ENCODE measurements at regions not wholly inside any gene's neighbourhood (a gene's known extent, or its start where the extent isn't known, plus 50 kb on each side); places are given as distances from the start of the nearest gene placed in this dataset.
"Not testable (repeated sequence)": the region's sequence is repeated elsewhere in the genome, so short reads cannot be mapped to it uniquely, and the experiment has no call there.

DNA sequence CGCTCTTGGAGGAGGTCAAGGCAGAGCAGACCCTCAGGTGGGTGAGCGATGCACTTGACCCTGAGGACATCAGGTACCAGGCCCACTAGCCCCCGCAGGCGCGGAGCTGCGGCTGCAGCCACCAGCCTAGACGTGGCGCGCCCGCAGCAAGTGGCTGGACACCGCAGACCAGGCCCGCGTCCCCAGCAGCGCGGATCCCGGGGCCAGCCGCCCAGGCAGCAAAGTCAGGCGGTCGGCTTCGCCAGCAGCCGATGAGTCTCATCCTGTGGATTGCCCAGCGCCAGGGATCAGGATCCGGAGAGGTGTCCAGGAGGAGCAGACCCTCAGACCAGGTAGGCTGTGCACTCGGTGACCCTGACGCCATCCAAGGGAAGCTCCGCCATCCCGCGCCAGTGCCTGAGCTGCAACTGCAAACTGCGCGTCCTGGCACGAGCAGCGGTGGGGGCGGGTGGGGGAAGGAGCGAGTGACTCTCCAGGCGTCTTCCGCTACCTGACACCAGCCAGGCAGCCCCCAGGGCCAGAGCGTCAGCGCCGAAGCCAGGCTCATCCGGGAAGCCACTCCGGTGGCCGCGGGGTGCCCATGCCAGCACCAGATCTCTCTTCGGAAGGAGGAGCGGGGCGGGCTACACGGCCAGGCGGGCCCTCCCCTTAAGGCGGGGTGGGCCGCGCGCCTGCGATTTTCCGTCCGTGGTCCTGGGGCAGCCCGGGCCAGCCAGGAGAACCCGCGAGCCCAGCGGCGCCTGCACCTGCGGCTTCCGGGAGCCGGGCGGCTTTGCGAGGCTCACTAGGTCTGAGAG, 92.6 kb upstream of the THOC3 start:
- not testable (repeated sequence) for DNase-seq (ENCODE audit: low read depth)

DNA sequence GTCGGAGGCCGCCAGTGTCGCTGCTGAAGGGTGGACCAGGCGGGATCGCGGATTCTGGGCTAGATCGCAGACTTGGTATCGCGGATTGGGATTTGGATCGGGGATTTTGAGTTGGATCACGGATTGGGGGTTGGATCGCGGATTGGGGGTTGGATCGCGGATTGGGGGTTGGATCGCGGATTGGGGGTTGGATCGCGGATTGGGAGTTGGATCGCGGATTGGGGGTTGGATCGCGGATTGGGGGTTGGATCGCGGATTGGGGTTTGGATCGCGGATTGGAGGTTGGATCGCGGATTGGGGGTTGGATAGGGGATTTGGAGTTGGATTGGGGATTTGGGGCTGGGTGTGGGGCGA, 93.1 kb upstream of the THOC3 start:
- not testable (repeated sequence) for DNase-seq (ENCODE audit: low read depth)

DNA sequence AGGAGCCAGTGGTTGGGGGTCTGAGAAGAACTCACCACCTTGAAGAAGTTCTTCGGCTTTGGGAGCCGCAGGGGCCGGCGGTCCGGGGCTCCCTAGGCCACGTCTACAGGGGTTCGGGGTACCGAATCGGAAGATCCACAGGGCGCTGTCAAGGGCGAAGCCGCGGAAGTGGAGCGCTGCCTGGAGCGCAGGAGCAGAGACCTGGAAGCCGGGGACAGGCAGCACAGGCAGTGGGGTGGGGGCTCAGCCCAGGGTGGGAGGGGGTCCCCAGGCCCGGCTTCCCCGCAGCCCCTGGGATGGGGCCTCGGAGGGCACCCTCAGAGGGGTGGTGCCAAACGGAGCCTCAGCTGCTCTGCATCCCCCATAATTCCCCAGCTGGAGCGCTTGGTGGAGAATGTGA, 93.5 kb upstream of the THOC3 start:
- DNase-seq (ENCODE audit: low read depth), result not testable (repeated sequence)

DNA sequence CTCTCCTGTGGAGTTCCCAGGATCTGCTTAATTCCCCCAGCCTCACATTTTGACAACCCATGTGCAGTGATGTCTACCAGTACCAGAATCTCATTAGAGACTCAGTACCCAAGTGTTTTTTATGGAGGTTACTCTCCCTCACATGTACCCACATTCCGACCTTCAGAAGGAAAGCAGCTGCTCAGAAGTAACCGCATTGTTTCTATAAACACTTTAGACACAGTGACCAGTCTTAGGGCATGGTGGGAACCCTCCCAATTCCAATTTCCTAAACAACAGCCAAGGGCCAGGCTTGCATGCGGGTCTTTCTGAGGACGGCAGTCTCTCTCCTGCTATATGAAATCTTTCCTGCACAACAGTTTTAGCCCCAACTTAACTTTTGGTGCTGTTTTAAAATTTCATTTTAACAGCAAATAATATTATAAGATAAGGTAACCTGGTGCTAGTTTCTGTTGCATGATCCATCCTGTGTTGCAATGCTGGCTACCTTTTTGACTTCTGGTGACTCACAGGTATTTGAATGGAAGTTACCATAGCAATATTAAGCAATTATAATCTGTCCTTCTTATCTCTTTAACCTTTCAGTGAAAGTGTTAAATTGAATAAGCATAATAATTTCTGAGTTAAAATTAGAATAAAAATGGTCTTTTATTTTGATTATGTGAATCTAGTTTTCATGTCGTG, 98.3 kb upstream of the THOC3 start:
- not testable (repeated sequence) for DNase-seq (ENCODE audit: low read depth)

DNA sequence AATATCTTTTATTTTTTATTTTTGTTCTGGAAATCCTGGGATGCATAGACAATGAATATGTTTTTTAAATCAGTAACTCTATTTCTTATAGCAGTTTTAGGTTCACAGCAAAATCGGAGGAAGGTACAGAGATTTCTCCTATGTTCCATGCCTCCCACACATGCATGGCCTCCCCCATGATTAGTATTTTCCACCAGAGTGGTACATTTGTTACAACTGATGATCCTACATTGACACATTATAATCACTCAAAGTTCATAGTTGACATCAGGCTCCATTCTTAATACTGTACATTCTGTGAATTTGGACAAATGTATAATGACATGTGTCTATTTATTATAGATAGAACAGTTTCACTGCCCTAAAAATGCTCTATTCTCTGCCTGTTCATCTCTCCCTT, 99.0 kb upstream of the THOC3 start:
- not testable (repeated sequence) for DNase-seq (ENCODE audit: low read depth)

DNA sequence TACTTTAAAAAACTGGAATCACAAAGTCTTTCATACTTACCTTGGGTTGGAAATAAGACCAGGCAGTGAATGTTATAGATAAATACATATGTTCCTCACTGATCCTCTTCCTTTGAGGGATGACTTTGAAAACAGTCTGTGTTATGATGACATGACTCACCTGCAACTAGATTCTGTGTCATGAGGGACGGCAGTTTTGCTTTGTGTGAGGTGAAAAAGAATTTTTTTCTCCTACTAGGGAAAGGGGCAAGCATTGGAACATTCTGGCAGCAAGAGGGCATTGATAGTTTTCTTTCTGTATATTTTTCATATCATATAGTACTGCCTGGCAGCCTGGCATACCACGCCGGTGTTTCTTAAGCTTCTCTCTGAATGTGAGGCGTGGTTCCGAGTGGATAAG, 99.8 kb upstream of the THOC3 start:
- not testable (repeated sequence) for DNase-seq (ENCODE audit: low read depth)

DNA sequence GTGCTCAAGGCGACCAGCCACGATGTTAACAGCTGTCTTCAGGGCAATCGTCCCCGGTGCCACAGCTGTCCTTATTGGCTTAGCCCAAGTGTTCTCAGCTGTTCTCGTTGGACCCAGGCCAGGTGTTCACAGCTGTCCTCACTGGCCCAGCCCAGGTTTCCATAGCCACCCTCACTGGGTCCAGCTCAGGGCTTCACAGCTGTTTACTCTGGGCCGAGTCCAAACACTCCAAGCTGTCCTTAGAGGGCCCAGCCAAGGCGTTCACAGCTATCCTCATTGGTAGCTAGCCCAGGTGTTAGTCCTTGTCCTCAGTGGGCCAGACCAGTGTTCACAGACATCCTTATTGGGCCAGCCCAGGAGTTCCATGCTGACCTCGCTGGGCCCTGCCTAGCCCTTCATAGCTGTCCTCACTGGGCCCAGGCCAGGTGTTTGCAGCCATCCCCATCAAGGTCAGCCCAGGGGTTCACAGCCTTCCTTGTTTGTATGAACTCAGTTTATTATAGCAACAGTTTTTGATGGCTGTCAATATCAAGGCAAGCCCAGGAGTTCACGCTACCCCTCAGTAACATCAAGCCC, 106.0 kb upstream of the THOC3 start:
- not testable (repeated sequence) for DNase-seq (ENCODE audit: low read depth)

DNA sequence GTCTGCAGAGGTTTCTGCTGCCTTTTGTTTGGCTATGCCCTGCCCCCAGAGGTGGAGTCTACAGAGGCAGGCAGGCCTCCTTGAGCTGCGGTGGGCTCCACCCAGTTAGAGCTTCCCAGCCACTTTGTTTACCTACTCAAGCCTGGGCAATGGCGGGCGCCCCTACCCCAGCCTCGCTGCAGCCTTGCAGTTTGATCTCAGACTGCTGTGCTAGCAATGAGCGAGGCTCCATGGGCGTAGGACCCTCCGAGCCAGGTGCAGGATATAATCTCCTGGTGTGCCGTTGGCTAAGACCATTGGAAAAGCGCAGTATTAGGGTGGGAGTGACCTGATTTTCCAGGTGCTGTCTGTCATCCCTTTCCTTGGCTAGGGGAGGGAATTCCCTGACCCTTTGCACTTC, 115.6 kb upstream of the THOC3 start:
- DNase-seq (ENCODE audit: low read depth), result not testable (repeated sequence)

DNA sequence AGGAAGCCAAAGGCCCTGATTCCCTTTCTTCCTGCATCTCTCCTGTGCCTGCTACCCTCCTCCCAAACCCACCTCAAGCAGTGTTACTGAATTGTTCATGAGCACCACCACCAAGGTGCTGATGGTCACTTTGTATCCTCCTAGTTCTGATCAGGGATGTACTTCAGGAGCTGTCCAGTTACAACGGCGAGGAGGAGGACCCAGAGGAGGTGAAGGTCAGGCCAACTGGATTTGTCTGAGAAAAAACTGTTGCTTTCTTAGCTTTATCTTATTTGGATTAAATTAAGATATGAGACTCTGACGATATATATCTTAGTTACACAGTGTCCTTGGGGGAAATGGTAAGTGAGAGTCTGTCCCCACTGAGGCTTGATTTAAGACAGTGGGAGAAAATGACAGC, 135.0 kb upstream of the THOC3 start:
- DNase-seq (ENCODE audit: low read depth), result not testable (repeated sequence)

DNA sequence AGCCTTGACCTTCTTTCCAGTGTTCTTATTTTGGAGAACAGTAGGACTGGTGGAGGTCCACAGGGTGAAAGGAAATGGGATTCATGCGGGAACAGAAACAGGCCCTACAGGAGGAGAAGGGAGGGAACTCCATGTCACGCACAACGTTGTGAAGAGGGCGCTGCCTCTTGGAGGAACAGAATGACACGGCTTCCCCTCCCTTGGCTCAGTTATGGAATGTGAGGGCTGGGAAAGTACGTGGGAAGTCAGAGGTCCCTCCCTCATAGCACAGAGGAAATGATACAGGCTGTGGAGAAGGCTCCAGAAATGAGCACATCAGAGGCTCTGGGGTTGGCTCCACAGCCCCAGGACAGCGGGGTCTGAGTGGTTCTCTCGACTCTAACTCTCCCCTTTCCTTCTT, 125.3 kb upstream of the SIMC1 start:
- DNase-seq (ENCODE audit: low read depth), result not testable (repeated sequence)

DNA sequence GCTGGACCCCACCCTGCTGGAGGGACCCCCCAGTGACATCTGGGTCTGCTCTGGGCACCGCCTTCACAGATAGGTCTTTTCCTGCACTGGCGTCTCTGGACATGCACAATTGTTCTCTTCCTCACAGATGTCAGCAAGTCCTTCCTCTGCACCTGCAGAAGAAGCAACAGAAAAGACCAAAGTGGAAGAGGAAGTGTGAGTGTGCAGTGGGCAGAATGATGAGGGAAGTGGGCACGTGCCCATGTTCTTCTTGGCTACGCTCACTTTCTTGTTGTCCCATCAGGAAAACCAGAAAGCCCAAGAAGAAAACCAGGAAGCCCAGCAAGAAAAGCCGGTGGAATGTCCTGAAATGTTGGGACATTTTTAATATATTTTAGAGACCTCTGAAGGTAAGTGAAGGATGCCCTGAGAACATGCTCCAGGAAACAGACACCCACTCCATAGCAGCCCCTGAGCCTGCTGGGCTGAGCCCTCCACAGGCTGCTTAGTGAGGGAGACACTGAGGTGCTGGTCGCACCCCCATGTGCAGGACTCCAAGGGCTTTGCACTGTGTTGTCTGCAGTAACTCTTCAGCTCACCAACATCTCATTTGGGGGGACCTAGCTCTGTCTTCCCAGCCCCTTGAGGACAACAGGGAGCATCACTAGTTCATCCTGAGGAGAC, 124.4 kb upstream of the SIMC1 start:
- not testable (repeated sequence) for DNase-seq (ENCODE audit: low read depth)

DNA sequence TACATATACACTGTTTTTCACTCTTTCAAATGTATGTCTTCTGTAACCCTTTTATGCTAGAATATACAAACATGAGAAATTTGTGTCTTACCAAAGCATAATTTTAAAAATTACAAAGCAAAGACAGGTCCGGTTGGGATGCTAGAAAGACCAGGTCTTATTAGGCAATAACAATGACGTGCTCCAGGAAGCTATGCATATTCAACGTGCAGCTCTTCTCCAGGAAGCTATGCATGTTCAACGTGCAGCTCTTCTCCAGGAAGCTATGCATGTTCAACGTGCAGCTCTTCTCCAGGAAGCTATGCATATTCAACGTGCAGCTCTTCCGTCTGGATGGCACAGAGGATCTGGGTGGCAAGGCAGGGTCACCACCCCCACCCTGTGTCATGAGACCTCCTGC, 123.4 kb upstream of the SIMC1 start:
- not testable (repeated sequence) for DNase-seq (ENCODE audit: low read depth)

DNA sequence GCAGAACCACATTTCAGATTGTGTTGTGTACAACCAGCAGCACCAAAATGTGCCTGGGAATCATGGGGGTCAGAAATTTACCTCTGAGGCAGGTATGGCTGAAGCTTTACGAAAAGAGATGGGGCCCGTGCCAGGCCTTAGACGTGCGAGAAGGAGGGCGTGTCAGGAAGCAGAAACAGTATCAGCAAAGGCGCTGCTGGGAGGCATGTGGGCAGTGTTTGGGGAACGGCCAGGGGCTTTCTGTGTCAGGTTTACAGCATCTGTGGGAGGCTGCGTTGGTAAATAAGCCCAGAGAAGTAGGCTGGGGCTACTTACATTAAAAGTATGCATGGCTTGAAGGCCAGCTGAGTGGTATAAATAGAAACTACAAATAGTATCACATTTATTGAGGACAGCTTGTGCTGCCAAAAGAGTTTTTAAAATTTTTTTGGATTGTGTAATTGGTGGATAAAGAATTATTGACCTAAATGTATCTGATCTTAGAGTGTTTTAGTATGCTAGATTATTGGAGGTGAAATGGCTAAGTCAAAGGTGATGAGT, 120.5 kb upstream of the SIMC1 start:
- DNase-seq (ENCODE audit: low read depth), result not testable (repeated sequence)

DNA sequence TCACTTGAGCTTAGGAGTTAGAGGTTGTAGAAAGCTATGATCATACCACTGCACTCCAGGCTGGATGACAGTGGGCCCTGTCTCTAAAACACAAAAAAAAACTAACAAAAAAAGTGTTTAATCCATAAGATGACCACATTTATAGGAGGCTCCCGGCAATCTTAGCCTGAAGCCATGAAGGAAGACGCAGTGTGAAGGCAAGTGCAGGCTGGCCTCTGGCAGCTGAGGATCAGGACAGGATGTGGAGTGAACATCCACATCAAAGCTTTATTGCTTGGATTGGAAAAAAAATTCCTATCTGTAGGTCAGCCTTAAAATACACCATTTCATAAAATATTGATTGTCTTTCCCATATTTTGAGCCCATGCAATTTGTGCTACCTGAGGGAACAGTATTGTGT, 115.9 kb upstream of the SIMC1 start:
- DNase-seq (ENCODE audit: low read depth), result not testable (repeated sequence)

DNA sequence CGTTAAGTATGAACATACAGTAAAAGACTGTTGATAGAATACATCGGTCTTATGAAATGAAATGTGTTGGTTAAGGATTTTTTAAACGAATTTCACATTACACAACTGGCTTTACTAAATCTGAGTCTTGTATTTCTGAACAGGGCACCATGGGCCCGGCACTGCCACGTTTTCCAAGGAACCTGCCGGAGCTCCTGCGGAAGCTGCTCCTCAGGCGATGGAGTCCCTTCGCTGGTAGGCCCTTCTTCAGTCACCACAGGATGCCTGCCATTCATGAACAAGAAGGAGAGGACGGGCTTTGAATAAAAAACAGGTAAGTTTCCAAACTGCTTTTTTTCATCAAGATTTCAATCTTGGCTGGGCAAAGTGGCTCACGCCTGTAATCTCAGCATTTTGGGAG, 114.1 kb upstream of the SIMC1 start:
- DNase-seq (ENCODE audit: low read depth), result not testable (repeated sequence)

DNA sequence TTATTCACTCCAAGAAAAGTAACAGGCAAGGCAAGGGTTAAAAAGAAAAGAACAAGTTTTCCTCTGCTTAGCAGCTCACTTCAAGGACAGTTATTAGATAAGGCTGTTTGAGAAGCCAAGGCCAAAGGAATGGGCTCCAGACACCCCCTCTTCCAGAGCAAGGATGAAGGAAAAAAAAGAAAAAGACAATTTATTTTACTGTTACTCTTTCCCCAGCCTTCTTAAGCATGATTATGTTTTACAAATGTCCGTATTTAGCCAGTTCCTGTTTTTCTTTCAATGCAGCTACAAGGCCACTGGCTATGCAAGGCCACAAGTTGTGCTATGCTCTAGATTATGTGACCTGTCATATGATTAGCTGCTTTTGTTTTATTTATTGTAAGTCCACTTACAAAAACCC, 106.5 kb upstream of the SIMC1 start:
- no peak for DNase-seq (ENCODE audit: low read depth)

DNA sequence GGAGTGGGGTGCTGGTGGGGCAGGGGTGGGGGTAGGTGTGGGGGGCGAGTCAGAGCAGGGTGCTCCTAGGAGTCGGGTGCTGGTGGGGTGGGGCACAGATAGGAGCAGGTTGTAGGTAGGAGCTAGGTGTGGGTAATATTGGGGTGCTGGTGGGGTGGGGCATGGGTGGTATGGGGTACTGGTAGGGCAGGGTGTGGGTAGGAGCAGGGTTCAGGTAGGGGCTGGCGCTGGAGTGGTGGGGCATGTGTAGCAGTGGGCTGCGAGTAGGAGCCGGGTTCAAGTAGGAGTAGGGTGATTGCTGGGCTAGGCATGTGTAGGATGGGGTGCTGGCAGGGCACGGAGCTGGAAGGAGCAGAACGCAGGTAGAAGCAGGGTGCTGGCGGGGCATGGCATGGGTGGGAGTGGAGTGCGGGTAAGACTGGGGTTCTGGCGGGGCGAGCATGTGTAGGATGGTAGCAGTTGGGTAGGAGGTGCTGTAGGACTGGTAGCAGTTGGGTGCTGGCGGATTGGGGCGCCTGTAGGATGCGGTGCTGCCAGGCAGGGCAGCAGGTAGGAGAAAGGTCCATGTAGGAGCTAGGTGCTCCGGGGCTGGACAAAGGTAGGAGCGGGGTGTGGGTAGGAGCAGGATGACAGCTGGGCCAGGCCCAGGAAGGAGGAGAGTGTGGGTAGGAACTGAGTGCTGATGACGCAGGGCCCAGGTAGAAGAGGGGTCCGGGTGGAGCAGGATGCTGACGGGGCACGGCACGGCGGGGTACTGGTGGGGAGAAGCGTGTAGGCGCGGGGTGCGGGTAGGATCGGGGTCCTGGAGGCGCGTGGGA, 105.5 kb upstream of the SIMC1 start:
- no peak for DNase-seq (ENCODE audit: low read depth)

DNA sequence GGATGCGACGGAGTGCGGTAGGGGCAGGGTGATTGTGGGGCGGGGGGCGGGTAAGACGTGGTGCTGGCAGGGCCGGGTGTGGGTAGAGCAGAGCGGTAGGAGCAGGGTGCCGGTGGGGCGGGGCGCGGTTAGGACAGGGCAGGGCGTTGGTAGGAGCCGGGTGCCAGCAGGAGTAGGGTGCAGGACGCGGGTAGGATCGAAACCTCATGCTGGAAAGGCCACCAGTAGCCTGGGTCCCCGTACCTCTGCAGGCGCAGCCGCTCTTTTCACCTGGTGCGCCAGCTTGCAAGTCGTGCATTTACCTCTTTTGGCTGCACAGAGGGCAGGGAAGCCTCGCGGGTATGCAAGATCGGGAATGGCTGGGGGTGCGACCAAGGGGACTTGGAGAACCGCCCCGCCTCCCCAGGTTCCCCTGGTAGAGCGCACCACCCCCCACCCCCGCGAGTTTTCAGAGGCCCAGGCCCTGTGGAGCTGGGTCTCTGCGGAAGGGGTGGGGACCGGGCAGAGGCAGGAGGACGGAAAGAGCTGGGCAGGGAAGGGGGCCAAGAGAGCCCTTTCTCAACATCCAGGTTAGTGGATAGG, 104.8 kb upstream of the SIMC1 start:
- DNase-seq (ENCODE audit: low read depth), result no peak

DNA sequence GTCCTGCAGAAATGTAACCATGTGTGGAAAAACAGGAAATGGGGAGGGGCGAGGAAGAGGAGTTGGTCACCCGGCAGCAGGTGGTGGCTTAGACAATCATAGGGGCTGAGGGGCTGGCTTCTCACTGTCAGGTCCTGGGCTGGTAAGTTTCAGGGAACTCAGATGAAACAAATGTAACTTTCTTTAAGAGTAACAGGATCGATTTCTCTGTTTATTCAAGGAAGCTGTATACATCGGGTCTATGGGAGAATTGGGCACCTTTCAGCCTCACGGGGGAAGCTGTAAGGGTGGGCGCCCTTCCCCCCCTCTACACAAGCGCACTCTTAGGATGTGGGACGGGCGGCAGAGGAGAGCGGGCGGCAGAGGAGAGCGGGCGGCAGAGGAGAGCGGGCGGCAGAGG, 104.3 kb upstream of the SIMC1 start:
- DNase-seq (ENCODE audit: low read depth), result no peak

DNA sequence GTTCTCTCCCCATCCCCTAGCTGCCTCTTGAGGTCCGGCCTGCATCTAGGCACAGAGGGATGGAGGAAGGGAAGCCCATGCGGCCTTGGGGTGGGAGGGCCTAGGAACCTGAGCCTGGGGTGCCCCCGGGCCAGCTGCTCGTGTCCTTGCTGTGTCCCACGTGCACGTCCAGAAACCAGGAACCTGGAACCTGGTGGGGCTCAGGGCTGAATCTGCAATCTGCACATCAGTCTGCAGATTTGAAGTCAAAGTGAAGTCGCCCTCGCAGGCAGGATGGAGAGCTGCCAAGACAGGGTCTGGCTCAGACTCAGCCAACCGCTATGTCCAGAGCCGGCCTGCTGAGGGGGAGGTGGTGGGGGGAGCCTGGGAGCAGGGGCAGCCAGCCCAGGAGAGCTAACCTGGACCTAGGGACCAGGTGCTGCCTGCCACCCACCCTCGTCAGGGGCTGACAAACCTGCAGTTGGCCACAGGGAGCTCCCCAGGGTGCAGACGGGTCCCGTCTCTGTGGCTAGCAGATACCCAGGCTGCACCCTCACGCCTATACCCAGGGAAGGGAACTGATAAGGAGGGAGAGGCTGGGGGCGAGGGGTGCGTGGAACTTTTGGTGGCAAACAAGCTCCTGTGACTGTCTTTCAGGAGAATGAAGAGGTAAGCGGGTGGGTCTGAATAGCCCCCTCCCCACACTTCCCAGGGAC, 103.5 kb upstream of the SIMC1 start:
- no peak for DNase-seq (ENCODE audit: low read depth)

DNA sequence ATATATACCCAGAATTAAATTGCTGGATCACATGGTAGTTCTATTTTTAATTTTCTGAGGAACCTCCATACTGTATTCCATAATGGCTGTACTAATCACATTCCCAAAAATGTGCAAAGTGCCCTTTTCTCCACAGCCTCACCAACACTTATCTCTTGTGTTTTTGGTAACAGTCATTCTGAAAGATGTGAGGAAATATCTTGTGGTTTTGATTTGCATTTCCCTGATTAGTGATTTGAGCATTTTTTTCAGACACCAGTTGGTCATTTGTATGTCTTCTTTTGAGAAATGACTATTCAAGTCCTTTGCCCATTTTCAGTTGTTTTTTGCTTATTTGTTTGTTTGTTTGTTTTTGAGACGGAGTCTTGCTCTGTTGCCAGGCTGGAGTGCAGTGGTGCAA, 98.1 kb upstream of the SIMC1 start:
- DNase-seq (ENCODE audit: low read depth), result not testable (repeated sequence)
